Breast epithelium (tissue), 4 donors: ENCODE measurements at regions not wholly inside any gene's neighbourhood (a gene's known extent, or its start where the extent isn't known, plus 50 kb on each side); places are given as distances from the start of the nearest gene placed in this dataset.

Source experiments
- DNase-seq, 2 donors: peaks; one replicate each; pipeline ENCODE4 v3.0.0-alpha.2; 2019; ENCODE audit warnings: low spot score in 2 of 2
- H3K27ac ChIP-seq, 2 donors: fragments of 200-600 bp; sonication (generic) in 1 of 2; one replicate each; pipeline ENCODE4 v1.5.1; 2016 to 2019; ENCODE audit warnings: mild to moderate bottlenecking in 1 of 2
- H3K27me3 ChIP-seq, 2 donors: fragments of 200-600 bp; sonication (generic) in 1 of 2; one replicate each; pipeline versions ENCODE4 v1.5.1 to v1.6.0; 2017 to 2019; ENCODE audit warnings: control low read depth in 1 of 2, mild to moderate bottlenecking in 1 of 2
- H3K36me3 ChIP-seq: fragments of 200-600 bp; one replicate; pipeline ENCODE4 v1.5.1; 2019
- H3K4me1 ChIP-seq, 2 donors: fragments of 200-600 bp; sonication (generic); one replicate each; pipeline ENCODE4 v1.5.1; 2016 to 2019; ENCODE audit warnings: control low read depth in 1 of 2
- H3K4me3 ChIP-seq, 3 donors: fragments of 200-600 bp; sonication (generic); 1 replicate in 2 of 3; 2 replicates in 1 of 3; pipeline ENCODE4 v1.5.1; 2016 to 2019; ENCODE audit warnings: mild to moderate bottlenecking in 3 of 3, moderate library complexity in 2 of 3
- H3K9me3 ChIP-seq, 2 donors: fragments of 200-600 bp; sonication (generic) in 1 of 2; one replicate each; pipeline ENCODE4 v1.5.1; 2016 to 2019; ENCODE audit warnings: control low read depth in 1 of 2
- CTCF ChIP-seq, 3 donors: fragments of 450-650 bp; IDR thresholded peaks; one replicate each; pipeline ENCODE4 v1.5.1; 2016 to 2017; ENCODE audit warnings: antibody characterized with exemption in 3 of 3, mild to moderate bottlenecking in 3 of 3, moderate library complexity in 3 of 3
- POLR2A ChIP-seq: fragments of 450-650 bp; IDR thresholded peaks from one replicate; pipeline ENCODE4 v1.6.1; 2016; ENCODE audit warnings: antibody characterized with exemption, mild to moderate bottlenecking, moderate library complexity
- POLR2AphosphoS5 ChIP-seq, 3 donors: sonication (generic); formaldehyde crosslinking; IDR thresholded peaks; one replicate each; pipeline ENCODE4 v1.6.1; 2017; ENCODE audit warnings: antibody characterized with exemption in 3 of 3
- intact Hi-C: fragments of 100-400 bp; cut with DNase I; formaldehyde crosslinking; loops from one replicate; pipeline ENCODE4 v1.15.1; 2023; ENCODE audit warnings: low total_unique reads

GRCh38 chr14:55955175-55955574, 163.0 kb upstream of the PELI2 start:
- DNase-seq = no peak
- TF ChIP-seq POLR2A (no peak), POLR2AphosphoS5 (IDR thresholded peaks at IDR 0.05) (no peak), CTCF (IDR thresholded peaks at IDR 0.05) (no peak)

GRCh38 chr14:55957950-55958349, 160.3 kb upstream of the PELI2 start:
- Histone ChIP-seq H3K4me1 (no peaks in the 10 kb centered on the region), H3K27me3 (no peaks in the 10 kb centered on the region), H3K4me3 (peak overlapping the region in 1 of 3 donors; percentile 13), H3K36me3 (no peaks in the 10 kb centered on the region), H3K27ac (peak overlapping the region; percentile 45 to 49), H3K9me3 (no peaks in the 10 kb centered on the region)
- peak in 1 of 2 donors; percentile 37 for DNase-seq
- TF ChIP-seq POLR2AphosphoS5 (IDR thresholded peaks at IDR 0.05) (no peak), CTCF (IDR thresholded peaks at IDR 0.05) (no peak), POLR2A (no peak)
- intact Hi-C loops = no loop called here

More at GRCh38 chr14:55955175-55955574, 163.0 kb upstream of the PELI2 start:
- intact Hi-C loops = no loop called here
- no peaks in the 10 kb centered on the region for H3K9me3 ChIP-seq
- no peaks in the 10 kb centered on the region for H3K36me3 ChIP-seq
- H3K4me3 ChIP-seq = no peak overlapping the region
- H3K27ac ChIP-seq = no peak overlapping the region
- no peaks in the 10 kb centered on the region for H3K4me1 ChIP-seq
- no peaks in the 10 kb centered on the region for H3K27me3 ChIP-seq

GRCh38 chr14:55963295-55963694, 154.9 kb upstream of the PELI2 start:
- Histone ChIP-seq H3K9me3 (no peaks in the 10 kb centered on the region), H3K27ac (no peak overlapping the region), H3K36me3 (no peaks in the 10 kb centered on the region), H3K4me1 (no peaks in the 10 kb centered on the region), H3K27me3 (no peaks in the 10 kb centered on the region), H3K4me3 (no peak overlapping the region)
- TF ChIP-seq CTCF (IDR thresholded peaks at IDR 0.05) = no peak
- TF ChIP-seq POLR2A = no peak
- no peak for TF ChIP-seq POLR2AphosphoS5 (IDR thresholded peaks at IDR 0.05)
- no peak for DNase-seq
- intact Hi-C loops = loop anchor here (2.0 kb wide), 1 partner anchor 58 kb away; no protein-coding TSS in a partner anchor

GRCh38 chr14:55964091-55964490, 154.1 kb upstream of the PELI2 start:
- Histone ChIP-seq H3K36me3 (no peaks in the 10 kb centered on the region), H3K4me3 (no peak overlapping the region), H3K27ac (no peak overlapping the region), H3K9me3 (no peaks in the 10 kb centered on the region), H3K27me3 (no peaks in the 10 kb centered on the region), H3K4me1 (no peaks in the 10 kb centered on the region)
- DNase-seq = no peak
- intact Hi-C loops = no loop called here
- TF ChIP-seq POLR2AphosphoS5 (IDR thresholded peaks at IDR 0.05) (no peak), POLR2A (no peak), CTCF (IDR thresholded peaks at IDR 0.05) (no peak)

GRCh38 chr14:55964821-55965220, 153.4 kb upstream of the PELI2 start:
- Histone ChIP-seq H3K27me3 (no peaks in the 10 kb centered on the region), H3K4me3 (no peak overlapping the region), H3K27ac (no peak overlapping the region), H3K36me3 (no peaks in the 10 kb centered on the region), H3K4me1 (no peaks in the 10 kb centered on the region), H3K9me3 (no peaks in the 10 kb centered on the region)
- intact Hi-C loops = no loop called here
- DNase-seq = no peak
- no peak for TF ChIP-seq POLR2A
- no peak for TF ChIP-seq POLR2AphosphoS5 (IDR thresholded peaks at IDR 0.05)
- TF ChIP-seq CTCF (IDR thresholded peaks at IDR 0.05) = no peak
